ENCODE measurements at regions not wholly inside any gene's neighbourhood (a gene's known extent, or its start where the extent isn't known, plus 50 kb on each side); places are given as distances from the start of the nearest gene placed in this dataset.

DNA sequence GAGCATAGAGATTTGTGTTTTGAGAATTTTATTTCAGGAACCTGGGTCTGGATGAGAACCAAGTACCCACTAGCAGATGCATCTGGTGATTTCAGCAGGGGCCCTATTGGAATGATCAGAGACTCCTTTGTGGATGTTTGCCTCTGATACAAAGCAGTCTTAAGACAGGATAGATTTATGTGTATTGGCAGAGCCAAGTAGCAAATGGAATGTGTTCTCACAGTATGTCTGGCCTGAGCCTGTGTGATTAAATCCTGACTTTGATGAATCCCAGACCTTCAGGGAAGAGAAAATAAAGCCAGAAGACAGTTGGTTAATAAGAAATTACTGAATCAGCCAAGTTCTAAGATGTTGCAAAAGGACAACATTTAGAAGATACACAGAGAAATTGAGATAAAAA lies 755.5 kb upstream of the SEMA6D start:
- TF ChIP-seq, protein P1, sequence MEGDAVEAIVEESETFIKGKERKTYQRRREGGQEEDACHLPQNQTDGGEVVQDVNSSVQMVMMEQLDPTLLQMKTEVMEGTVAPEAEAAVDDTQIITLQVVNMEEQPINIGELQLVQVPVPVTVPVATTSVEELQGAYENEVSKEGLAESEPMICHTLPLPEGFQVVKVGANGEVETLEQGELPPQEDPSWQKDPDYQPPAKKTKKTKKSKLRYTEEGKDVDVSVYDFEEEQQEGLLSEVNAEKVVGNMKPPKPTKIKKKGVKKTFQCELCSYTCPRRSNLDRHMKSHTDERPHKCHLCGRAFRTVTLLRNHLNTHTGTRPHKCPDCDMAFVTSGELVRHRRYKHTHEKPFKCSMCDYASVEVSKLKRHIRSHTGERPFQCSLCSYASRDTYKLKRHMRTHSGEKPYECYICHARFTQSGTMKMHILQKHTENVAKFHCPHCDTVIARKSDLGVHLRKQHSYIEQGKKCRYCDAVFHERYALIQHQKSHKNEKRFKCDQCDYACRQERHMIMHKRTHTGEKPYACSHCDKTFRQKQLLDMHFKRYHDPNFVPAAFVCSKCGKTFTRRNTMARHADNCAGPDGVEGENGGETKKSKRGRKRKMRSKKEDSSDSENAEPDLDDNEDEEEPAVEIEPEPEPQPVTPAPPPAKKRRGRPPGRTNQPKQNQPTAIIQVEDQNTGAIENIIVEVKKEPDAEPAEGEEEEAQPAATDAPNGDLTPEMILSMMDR (conservative IDR thresholded peaks at IDR 0.05; ENCODE audit: low read depth, low read length) = no peak
- TF ChIP-seq EZH2 (IDR thresholded peaks at IDR 0.05; ENCODE audit: borderline replicate concordance, low read depth, low read length, poor library complexity, severe bottlenecking) = no peak
